Panc1 (cell line): ENCODE measurements at regions not wholly inside any gene's neighbourhood (a gene's known extent, or its start where the extent isn't known, plus 50 kb on each side); places are given as distances from the start of the nearest gene placed in this dataset.
"Not testable (repeated sequence)": the region's sequence is repeated elsewhere in the genome, so short reads cannot be mapped to it uniquely, and the experiment has no call there.

Experiments used
- ATAC-seq: fragments of 200-7000 bp; cut with Tn5 transposase; 2 replicates; pipeline ENCODE4 v1.9.1; 2020; ENCODE audit warnings: mild to moderate bottlenecking, moderate library complexity
- BruUV-seq: library from RNA; stranded (reverse); fragments of 400-500 nt; replicated peaks from 2 replicates; lab custom pipeline; 2021; lab: Mats Ljungman, UMichigan
- CTCF ChIA-PET: fragments of 300-600 bp; sonication (Branson Sonifier 250); formaldehyde crosslinking; loops from one replicate; lab custom pipeline; 2022; ENCODE audit warnings: antibody characterized with exemption; lab: Charles Lee
- POLR2A ChIA-PET: fragments of 300-600 bp; sonication (Branson Sonifier 250); formaldehyde crosslinking; loops from one replicate; lab custom pipeline; 2022; ENCODE audit warnings: antibody characterized with exemption; lab: Charles Lee
- DNase-seq: peaks from one replicate; pipeline ENCODE4 v3.0.0-alpha.2; 2010; ENCODE audit warnings: low read depth, low spot score
- H3K27ac ChIP-seq: 2 replicates; pipeline ENCODE4 v1.5.1; 2011; ENCODE audit warnings: mild to moderate bottlenecking, low read length, inconsistent platforms
- H3K27me3 ChIP-seq: fragments of 200-500 bp; sonication (Bioruptor generic); 2 replicates; pipeline ENCODE4 v1.6.0; 2014; ENCODE audit warnings: low read length, inconsistent platforms; ENCODE audit not compliant: control insufficient read depth, insufficient read depth
- H3K36me3 ChIP-seq: fragments of 200-500 bp; sonication (Bioruptor generic); 2 replicates; pipeline ENCODE4 v1.5.1; 2014; ENCODE audit warnings: inconsistent platforms, mild to moderate bottlenecking, low read length, moderate library complexity; ENCODE audit not compliant: control insufficient read depth, insufficient read depth
- H3K4me1 ChIP-seq: 2 replicates; pipeline ENCODE4 v1.5.1; 2011; ENCODE audit warnings: inconsistent platforms, mild to moderate bottlenecking, low read length, moderate library complexity; ENCODE audit not compliant: control insufficient read depth, insufficient read depth
- H3K4me3 ChIP-seq, 2 experiments: 2 replicates each; pipeline ENCODE4 v1.5.1; 2011 to 2012; ENCODE audit warnings: low read depth in 2 of 2, low read length in 2 of 2, mild to moderate bottlenecking in 2 of 2, inconsistent platforms in 1 of 2, moderate library complexity in 1 of 2
- H3K9me3 ChIP-seq: fragments of 200-500 bp; sonication (Bioruptor generic); 2 replicates; pipeline ENCODE4 v1.5.1; 2014; ENCODE audit warnings: low read depth, mild to moderate bottlenecking, inconsistent platforms, low read length, moderate library complexity; ENCODE audit not compliant: control insufficient read depth, insufficient read depth
- POLR2AphosphoS5 ChIP-seq: IDR thresholded peaks from 2 replicates; pipeline ENCODE4 v1.6.1; 2012; ENCODE audit warnings: mild to moderate bottlenecking, low read depth, low read length, moderate library complexity
- SIN3A ChIP-seq: IDR thresholded peaks from 2 replicates; pipeline ENCODE4 v1.6.1; 2012; ENCODE audit warnings: low read depth, mild to moderate bottlenecking, low read length, moderate library complexity, borderline replicate concordance; ENCODE audit not compliant: insufficient read depth
- TCF7L2 ChIP-seq: IDR thresholded peaks from 2 replicates; pipeline ENCODE4 v1.6.1; 2011; ENCODE audit warnings: mild to moderate bottlenecking, low read depth, low read length, inconsistent platforms
- in situ Hi-C: cut with HindIII; loops from 2 replicates; pipeline ENCODE4 v1.10.0; 2016; ENCODE audit warnings: low sequenced_read_pairs, low pct_unique_long_range_greater_than_20kb
- intact Hi-C: fragments of 100-400 bp; cut with micrococcal nuclease; formaldehyde crosslinking; loops from one replicate; pipeline ENCODE4 v1.10.0; 2022; ENCODE audit not compliant: unreplicated experiment
- TF ChIP-seq, protein P1 (sequence below): fragments of 450-650 bp; IDR thresholded peaks from 2 replicates; pipeline ENCODE4 v1.5.1; 2017; ENCODE audit warnings: mild to moderate bottlenecking
- TF ChIP-seq, protein P2 (sequence below), 2 experiments: IDR thresholded peaks; 2 replicates each; pipeline ENCODE4 v1.6.1; 2011 to 2012; ENCODE audit warnings: low read depth in 2 of 2, control low read depth in 1 of 2, low read length in 1 of 2, mild to moderate bottlenecking in 1 of 2, moderate library complexity in 1 of 2; ENCODE audit not compliant: insufficient read depth in 1 of 2

DNA sequence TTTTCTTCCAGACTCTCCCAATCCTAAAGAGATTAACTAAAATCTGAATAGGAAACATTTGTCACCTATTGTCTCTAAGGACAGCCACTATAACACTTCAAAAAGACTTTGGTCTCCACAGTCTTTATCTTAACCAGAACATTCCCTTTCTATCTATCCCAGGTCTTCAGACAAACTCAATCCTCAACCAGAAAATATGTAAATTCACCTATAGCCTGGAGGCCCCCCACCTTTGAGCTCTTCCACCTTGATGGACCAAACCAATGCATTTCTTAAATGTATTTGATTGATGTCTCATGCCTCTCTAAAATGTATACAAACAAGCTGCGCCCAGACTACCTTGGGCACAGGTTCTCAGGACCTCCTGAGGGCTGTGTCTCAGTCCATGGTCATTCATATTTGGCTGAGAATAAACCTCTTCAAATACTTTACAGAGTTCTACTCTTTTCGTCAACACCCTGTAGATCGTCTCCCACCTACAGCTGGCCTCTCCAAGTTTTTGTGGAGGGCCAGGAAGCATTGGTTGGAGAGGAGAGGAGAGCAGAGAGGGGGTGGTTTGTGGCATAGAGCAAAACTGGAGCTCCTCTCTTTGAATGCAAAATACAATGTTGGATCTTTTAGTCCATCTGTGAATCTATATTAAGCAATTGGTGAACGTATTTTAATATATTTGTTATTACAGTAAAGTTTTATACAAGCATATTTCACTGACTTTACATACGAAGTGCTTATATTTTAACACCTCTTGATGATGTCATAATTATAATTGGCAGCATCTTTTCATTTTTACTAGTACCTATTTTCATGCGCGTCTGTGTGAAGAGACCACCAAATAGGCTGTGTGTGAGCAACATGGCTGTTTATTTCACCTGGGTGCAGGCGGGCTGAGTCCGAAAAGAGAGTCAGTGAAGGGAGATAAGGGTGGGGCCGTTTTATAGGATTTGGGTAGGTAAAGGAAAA lies 230.7 kb upstream of the DUSP10 start:
- H3K27me3 ChIP-seq, result no peaks in the 10 kb centered on the region
- no peak for ATAC-seq
- no peaks in the 10 kb centered on the region for H3K36me3 ChIP-seq
- DNase-seq, result no peak
- in situ Hi-C loops (no loop called here), intact Hi-C loops (no loop called here)
- no peaks in the 10 kb centered on the region for H3K4me1 ChIP-seq
- no TSS peak for BruUV-seq
- no peak overlapping the region for H3K4me3 ChIP-seq
- no peak for TF ChIP-seq SIN3A
- TF ChIP-seq TCF7L2, result no peak
- TF ChIP-seq, protein P1, sequence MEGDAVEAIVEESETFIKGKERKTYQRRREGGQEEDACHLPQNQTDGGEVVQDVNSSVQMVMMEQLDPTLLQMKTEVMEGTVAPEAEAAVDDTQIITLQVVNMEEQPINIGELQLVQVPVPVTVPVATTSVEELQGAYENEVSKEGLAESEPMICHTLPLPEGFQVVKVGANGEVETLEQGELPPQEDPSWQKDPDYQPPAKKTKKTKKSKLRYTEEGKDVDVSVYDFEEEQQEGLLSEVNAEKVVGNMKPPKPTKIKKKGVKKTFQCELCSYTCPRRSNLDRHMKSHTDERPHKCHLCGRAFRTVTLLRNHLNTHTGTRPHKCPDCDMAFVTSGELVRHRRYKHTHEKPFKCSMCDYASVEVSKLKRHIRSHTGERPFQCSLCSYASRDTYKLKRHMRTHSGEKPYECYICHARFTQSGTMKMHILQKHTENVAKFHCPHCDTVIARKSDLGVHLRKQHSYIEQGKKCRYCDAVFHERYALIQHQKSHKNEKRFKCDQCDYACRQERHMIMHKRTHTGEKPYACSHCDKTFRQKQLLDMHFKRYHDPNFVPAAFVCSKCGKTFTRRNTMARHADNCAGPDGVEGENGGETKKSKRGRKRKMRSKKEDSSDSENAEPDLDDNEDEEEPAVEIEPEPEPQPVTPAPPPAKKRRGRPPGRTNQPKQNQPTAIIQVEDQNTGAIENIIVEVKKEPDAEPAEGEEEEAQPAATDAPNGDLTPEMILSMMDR, result no peak
- TF ChIP-seq POLR2AphosphoS5, result no peak
- TF ChIP-seq, protein P2, sequence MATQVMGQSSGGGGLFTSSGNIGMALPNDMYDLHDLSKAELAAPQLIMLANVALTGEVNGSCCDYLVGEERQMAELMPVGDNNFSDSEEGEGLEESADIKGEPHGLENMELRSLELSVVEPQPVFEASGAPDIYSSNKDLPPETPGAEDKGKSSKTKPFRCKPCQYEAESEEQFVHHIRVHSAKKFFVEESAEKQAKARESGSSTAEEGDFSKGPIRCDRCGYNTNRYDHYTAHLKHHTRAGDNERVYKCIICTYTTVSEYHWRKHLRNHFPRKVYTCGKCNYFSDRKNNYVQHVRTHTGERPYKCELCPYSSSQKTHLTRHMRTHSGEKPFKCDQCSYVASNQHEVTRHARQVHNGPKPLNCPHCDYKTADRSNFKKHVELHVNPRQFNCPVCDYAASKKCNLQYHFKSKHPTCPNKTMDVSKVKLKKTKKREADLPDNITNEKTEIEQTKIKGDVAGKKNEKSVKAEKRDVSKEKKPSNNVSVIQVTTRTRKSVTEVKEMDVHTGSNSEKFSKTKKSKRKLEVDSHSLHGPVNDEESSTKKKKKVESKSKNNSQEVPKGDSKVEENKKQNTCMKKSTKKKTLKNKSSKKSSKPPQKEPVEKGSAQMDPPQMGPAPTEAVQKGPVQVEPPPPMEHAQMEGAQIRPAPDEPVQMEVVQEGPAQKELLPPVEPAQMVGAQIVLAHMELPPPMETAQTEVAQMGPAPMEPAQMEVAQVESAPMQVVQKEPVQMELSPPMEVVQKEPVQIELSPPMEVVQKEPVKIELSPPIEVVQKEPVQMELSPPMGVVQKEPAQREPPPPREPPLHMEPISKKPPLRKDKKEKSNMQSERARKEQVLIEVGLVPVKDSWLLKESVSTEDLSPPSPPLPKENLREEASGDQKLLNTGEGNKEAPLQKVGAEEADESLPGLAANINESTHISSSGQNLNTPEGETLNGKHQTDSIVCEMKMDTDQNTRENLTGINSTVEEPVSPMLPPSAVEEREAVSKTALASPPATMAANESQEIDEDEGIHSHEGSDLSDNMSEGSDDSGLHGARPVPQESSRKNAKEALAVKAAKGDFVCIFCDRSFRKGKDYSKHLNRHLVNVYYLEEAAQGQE (IDR thresholded peaks at IDR 0.05; ENCODE audit: insufficient read depth in 1 of 2, low read depth in 2 of 2, low read length in 1 of 2), result no peak
- CTCF ChIA-PET, result no interaction called here
- H3K9me3 ChIP-seq, result no peaks in the 10 kb centered on the region
- POLR2A ChIA-PET, result no interaction called here
- no peak overlapping the region for H3K27ac ChIP-seq

DNA sequence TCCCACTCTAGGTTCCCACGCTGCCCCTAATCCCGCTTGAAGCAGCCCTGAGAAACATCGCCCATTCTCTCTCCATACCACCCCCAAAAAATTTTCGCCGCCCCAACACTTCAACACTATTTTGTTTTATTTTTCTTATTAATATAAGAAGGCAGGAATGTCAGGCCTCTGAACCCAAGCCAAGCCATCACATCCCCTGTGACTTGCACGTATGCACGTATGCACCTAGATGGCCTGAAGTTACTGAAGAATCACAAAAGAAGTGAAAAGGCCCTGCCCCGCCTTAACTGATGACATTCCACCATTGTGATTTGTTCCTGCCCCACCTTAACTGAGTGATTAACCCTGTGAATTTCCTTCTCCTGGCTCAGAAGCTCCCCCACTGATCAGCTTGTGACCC lies 229.1 kb upstream of the DUSP10 start:
- ATAC-seq, CTCF ChIA-PET, DNase-seq: not testable (repeated sequence)

DNA sequence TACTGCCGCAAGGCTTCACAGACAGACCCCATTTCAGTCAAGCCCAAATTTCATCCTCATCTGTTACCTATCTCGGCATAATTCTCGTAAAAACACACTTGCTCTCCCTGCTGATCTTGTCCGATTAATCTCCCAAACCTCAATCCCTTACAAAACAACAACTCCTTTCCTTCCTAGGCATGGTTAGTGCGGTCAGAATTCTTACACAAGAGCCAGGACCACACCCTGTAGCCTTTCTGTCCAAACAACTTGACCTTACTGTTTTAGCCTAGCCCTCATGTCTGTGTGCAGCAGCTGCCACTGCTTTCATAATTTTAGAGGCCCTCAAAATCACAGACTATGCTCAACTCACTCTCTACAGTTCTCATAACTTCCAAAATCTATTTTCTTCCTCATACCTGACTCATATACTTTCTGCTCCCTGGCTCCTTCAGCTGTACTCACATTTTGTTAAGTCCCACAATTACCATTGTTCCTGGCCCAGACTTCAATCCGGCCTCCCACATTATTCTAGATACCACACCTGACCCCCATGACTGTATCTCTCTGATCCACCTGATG lies 227.5 kb upstream of the DUSP10 start:
- in situ Hi-C loops, intact Hi-C loops, H3K27me3 ChIP-seq, H3K36me3 ChIP-seq, DNase-seq, H3K4me3 ChIP-seq, ATAC-seq, H3K27ac ChIP-seq, POLR2A ChIA-PET, H3K9me3 ChIP-seq, H3K4me1 ChIP-seq, BruUV-seq: not testable (repeated sequence)
- CTCF ChIA-PET, result interaction anchor here (0.6 kb wide), 1 partner anchor 289 kb away, joined by 5 read pairs; no protein-coding TSS in a partner anchor

More for the DNA sequence above, 229.1 kb upstream of the DUSP10 start:
- H3K27me3 ChIP-seq, POLR2A ChIA-PET, H3K27ac ChIP-seq, H3K4me1 ChIP-seq, intact Hi-C loops, H3K9me3 ChIP-seq, H3K4me3 ChIP-seq, BruUV-seq, H3K36me3 ChIP-seq, in situ Hi-C loops: not testable (repeated sequence)

- POLR2A ChIA-PET, H3K4me1 ChIP-seq, CTCF ChIA-PET, H3K27ac ChIP-seq, intact Hi-C loops, H3K36me3 ChIP-seq, H3K9me3 ChIP-seq, in situ Hi-C loops, DNase-seq, H3K4me3 ChIP-seq, H3K27me3 ChIP-seq, ATAC-seq, BruUV-seq: not testable (repeated sequence)
Observed at GRCh38 chr1:221967538-221967937, 225.6 kb upstream of the DUSP10 start.

DNA sequence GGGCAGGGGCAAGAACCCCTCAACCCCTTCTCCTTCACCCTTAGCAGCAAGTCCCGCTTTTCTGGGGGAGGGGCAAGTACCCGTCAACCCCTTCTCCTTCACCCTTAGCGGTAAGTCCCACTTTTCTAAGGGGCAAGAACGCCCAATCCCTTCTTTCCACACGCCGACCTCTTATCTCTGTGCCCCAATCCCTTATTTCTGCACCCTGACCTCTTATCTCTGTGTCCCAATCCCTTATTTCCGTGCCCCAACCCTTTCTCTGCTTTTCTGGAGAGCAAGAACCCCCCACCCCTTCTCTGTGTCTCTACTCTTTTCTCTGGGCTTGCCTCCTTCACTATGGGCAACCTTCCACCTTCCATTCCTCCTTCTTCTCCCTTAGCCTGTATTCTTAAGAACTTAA lies 225.0 kb upstream of the DUSP10 start:
- H3K4me1 ChIP-seq, intact Hi-C loops, BruUV-seq, H3K27me3 ChIP-seq, in situ Hi-C loops, H3K4me3 ChIP-seq, ATAC-seq, H3K36me3 ChIP-seq, H3K27ac ChIP-seq, H3K9me3 ChIP-seq, DNase-seq, CTCF ChIA-PET, POLR2A ChIA-PET: not testable (repeated sequence)
